Sigmoid colon (tissue), 6 donors: ENCODE measurements at regions not wholly inside any gene's neighbourhood (a gene's known extent, or its start where the extent isn't known, plus 50 kb on each side); places are given as distances from the start of the nearest gene placed in this dataset.

ENCODE experiments used
- DNase-seq: peaks from one replicate; pipeline ENCODE4 v3.0.0-alpha.2; 2019
- H3K27ac ChIP-seq, 4 donors: fragments of 200-600 bp; sonication (generic); one replicate each; pipeline ENCODE4 v1.5.1; 2016 to 2019; ENCODE audit warnings: mild to moderate bottlenecking in 1 of 4
- H3K27me3 ChIP-seq, 3 donors: fragments of 200-600 bp; sonication (generic); one replicate each; pipeline ENCODE4 v1.5.1; 2019; ENCODE audit warnings: mild to moderate bottlenecking in 1 of 3
- H3K36me3 ChIP-seq, 4 donors: fragments of 200-600 bp; sonication (generic); one replicate each; pipeline ENCODE4 v1.5.1; 2016 to 2019
- H3K4me1 ChIP-seq, 4 donors: fragments of 200-600 bp; sonication (generic); one replicate each; pipeline ENCODE4 v1.5.1; 2017 to 2019
- H3K4me3 ChIP-seq, 4 donors: fragments of 200-600 bp; sonication (generic); one replicate each; pipeline ENCODE4 v1.5.1; 2017 to 2019; ENCODE audit warnings: mild to moderate bottlenecking in 2 of 4, moderate library complexity in 1 of 4
- H3K9me3 ChIP-seq, 4 donors: fragments of 200-600 bp in 3 of 4; sonication (generic) in 3 of 4; one replicate each; pipeline versions ENCODE4 v1.5.1 to v1.6.1; 2013 to 2019
- CTCF ChIP-seq, 4 experiments: fragments of 450-650 bp in 3 of 4; fragments of 200-600 bp in 1 of 4; IDR thresholded peaks; one replicate each; pipeline ENCODE4 v1.5.1; 2016 to 2019; ENCODE audit warnings: antibody characterized with exemption in 4 of 4, mild to moderate bottlenecking in 3 of 4, moderate library complexity in 2 of 4
- EP300 ChIP-seq, 4 donors: sonication (generic); formaldehyde crosslinking; IDR thresholded peaks; one replicate each; pipeline ENCODE4 v1.6.1; 2017; ENCODE audit warnings: antibody characterized with exemption in 4 of 4
- POLR2A ChIP-seq, 2 donors: fragments of 450-650 bp; IDR thresholded peaks; one replicate each; pipeline ENCODE4 v1.6.1; 2016; ENCODE audit warnings: antibody characterized with exemption in 2 of 2, mild to moderate bottlenecking in 2 of 2, moderate library complexity in 2 of 2
- POLR2AphosphoS5 ChIP-seq, 4 donors: sonication (generic); formaldehyde crosslinking; IDR thresholded peaks; one replicate each; pipeline ENCODE4 v1.6.1; 2017; ENCODE audit warnings: antibody characterized with exemption in 4 of 4
- WGBS, 2 donors: extraction: QIAGEN DNeasy Blood & Tissue Kit; methylation state at CpG; one replicate each; pipeline ENCODE4 v1.1.7; 2013; 5-methylcytosine and 5-hydroxymethylcytosine counted together
- intact Hi-C: fragments of 100-400 bp; cut with DNase I; formaldehyde crosslinking; loops from one replicate; pipeline ENCODE4 v1.15.1; 2023
- donor health status: healthy with polysubstance abuse.
- donor health status: healthy.

GRCh38 chr18:24840640-24841039, 380.2 kb downstream of the HRH4 start:
- DNase-seq, result no peak
- intact Hi-C loops, result no loop called here
- WGBS, 2 donors, result 77 to 88% methylated on average over 6 of the region's 6 CpGs
- TF ChIP-seq POLR2AphosphoS5 (IDR thresholded peaks at IDR 0.05), result no peak
- no peak for TF ChIP-seq POLR2A (IDR thresholded peaks at IDR 0.05)
- no peak for TF ChIP-seq CTCF (IDR thresholded peaks at IDR 0.05)
- TF ChIP-seq EP300 (IDR thresholded peaks at IDR 0.05), result no peak
- Histone ChIP-seq H3K4me3 (no peak overlapping the region), H3K4me1 (no peaks in the 10 kb centered on the region), H3K27ac (no peak overlapping the region), H3K9me3 (no peaks in the 10 kb centered on the region), H3K36me3 (no peaks in the 10 kb centered on the region), H3K27me3 (no peaks in the 10 kb centered on the region)

- H3K36me3 ChIP-seq, result no peaks in the 10 kb centered on the region
- intact Hi-C loops, result no loop called here
- no peak for DNase-seq
- H3K9me3 ChIP-seq, result no peaks in the 10 kb centered on the region
- no peaks in the 10 kb centered on the region for H3K4me1 ChIP-seq
- H3K27me3 ChIP-seq, result no peaks in the 10 kb centered on the region
- 91 to 96% methylated on average over 8 of the region's 8 CpGs for WGBS, 2 donors
- H3K4me3 ChIP-seq, result no peak overlapping the region
- no peak overlapping the region for H3K27ac ChIP-seq
- TF ChIP-seq CTCF (IDR thresholded peaks at IDR 0.05) (no peak), POLR2AphosphoS5 (IDR thresholded peaks at IDR 0.05) (no peak), EP300 (IDR thresholded peaks at IDR 0.05) (no peak), POLR2A (IDR thresholded peaks at IDR 0.05) (no peak)
These were observed 381.1 kb downstream of the HRH4 start for GRCh38 chr18:24841536-24841935.

DNA sequence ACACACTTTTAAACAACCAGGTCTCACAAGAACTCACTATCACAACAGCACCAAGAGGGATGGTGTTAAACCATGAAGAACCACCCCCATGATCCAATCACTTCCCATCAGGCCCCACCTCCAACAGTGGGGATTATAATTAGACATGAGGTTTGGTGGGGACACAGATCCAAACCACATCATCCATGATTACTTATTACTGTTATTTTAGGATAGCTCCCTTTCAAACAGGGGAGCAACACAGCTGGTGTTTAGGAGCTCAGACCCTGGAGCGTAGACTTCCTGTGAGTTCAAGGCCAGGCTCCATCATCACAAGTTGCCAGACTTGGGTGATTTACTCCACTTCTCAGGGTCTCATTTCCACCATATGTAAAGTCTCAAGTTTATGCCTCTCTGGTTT, 382.7 kb downstream of the HRH4 start:
- H3K9me3 ChIP-seq, result no peaks in the 10 kb centered on the region
- intact Hi-C loops, result no loop called here
- DNase-seq, result no peak
- H3K4me3 ChIP-seq, result no peak overlapping the region
- 93 to 94% methylated on average over 1 of the region's 1 CpG for whole genome bisulfite sequencing, 2 donors
- H3K36me3 ChIP-seq, result no peaks in the 10 kb centered on the region
- H3K27ac ChIP-seq, result no peak overlapping the region
- no peak for TF ChIP-seq EP300 (IDR thresholded peaks at IDR 0.05)
- TF ChIP-seq POLR2A (IDR thresholded peaks at IDR 0.05), result no peak
- TF ChIP-seq CTCF (IDR thresholded peaks at IDR 0.05), result no peak
- no peak for TF ChIP-seq POLR2AphosphoS5 (IDR thresholded peaks at IDR 0.05)
- no peaks in the 10 kb centered on the region for H3K27me3 ChIP-seq
- H3K4me1 ChIP-seq, result no peaks in the 10 kb centered on the region

- H3K36me3 ChIP-seq, result no peaks in the 10 kb centered on the region
- no peak for DNase-seq
- no peaks in the 10 kb centered on the region for H3K27me3 ChIP-seq
- H3K9me3 ChIP-seq, result no peaks in the 10 kb centered on the region
- TF ChIP-seq POLR2AphosphoS5 (IDR thresholded peaks at IDR 0.05) (no peak), CTCF (IDR thresholded peaks at IDR 0.05) (no peak), EP300 (IDR thresholded peaks at IDR 0.05) (no peak), POLR2A (IDR thresholded peaks at IDR 0.05) (no peak)
- no peaks in the 10 kb centered on the region for H3K4me1 ChIP-seq
- no peak overlapping the region for H3K27ac ChIP-seq
- WGBS, 2 donors, result 55 to 91% methylated on average over 2 of the region's 2 CpGs
- no peak overlapping the region for H3K4me3 ChIP-seq
- intact Hi-C loops, result no loop called here
These were observed 385.7 kb downstream of the HRH4 start for GRCh38 chr18:24846138-24846537.

- intact Hi-C loops, result no loop called here
These were observed 390.1 kb downstream of the HRH4 start for GRCh38 chr18:24850532-24850931.

More at GRCh38 chr18:24850532-24850931, 390.1 kb downstream of the HRH4 start:
- H3K4me1 ChIP-seq, result no peaks in the 10 kb centered on the region
- H3K27me3 ChIP-seq, result no peaks in the 10 kb centered on the region
- H3K27ac ChIP-seq, result no peak overlapping the region
- TF ChIP-seq POLR2AphosphoS5 (IDR thresholded peaks at IDR 0.05), result no peak
- no peak for TF ChIP-seq EP300 (IDR thresholded peaks at IDR 0.05)
- no peak for TF ChIP-seq POLR2A (IDR thresholded peaks at IDR 0.05)
- no peak for TF ChIP-seq CTCF (IDR thresholded peaks at IDR 0.05)
- no peaks in the 10 kb centered on the region for H3K9me3 ChIP-seq
- WGBS, 2 donors, result 88 to 92% methylated on average over 7 of the region's 7 CpGs
- H3K36me3 ChIP-seq, result no peaks in the 10 kb centered on the region
- DNase-seq, result no peak
- H3K4me3 ChIP-seq, result no peak overlapping the region
